Stimulated activated CD4-positive, alpha-beta T cell treated with anti-CD3 and anti-CD28 coated beads, Interleukin-2, amount 100 ng/mL, for 24 hours (primary cell): ENCODE measurements at regions not wholly inside any gene's neighbourhood (a gene's known extent, or its start where the extent isn't known, plus 50 kb on each side); places are given as distances from the start of the nearest gene placed in this dataset.

ENCODE experiments used
- DNase-seq, 2 donors: peaks; one replicate each; pipeline ENCODE4 v3.0.0-alpha.2; 2020

DNA sequence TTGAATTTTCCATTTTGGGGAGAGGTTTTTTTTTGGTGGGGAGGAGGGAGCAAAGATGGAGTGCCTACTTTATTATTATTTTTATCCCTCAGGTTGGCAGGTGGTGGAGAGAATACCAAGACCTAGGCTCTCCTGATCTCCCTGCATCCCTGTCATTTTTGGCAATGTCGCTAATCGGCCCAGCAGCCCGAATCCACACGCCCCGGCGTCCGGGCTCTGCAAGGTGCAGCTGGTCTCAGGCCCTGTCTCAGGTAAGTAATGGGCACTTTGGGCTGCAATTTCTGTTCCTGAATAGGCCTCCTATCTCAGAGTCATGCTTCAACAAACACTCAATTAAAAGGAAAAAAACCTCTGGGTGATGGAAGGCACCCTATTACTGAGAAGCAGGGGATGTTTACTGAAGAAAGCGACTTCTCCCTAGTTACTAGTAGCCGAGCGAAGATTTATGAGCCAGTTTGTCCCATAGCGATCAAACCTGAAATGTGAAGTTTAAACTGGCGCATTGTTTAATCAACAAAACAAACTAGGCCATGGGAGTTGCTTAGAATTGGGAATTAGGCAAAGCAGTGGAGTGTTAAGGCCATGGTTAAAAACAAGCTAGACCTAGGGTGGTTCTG is 137.8 kb downstream of the RWDD3 start:
- no peak for DNase-seq

DNA sequence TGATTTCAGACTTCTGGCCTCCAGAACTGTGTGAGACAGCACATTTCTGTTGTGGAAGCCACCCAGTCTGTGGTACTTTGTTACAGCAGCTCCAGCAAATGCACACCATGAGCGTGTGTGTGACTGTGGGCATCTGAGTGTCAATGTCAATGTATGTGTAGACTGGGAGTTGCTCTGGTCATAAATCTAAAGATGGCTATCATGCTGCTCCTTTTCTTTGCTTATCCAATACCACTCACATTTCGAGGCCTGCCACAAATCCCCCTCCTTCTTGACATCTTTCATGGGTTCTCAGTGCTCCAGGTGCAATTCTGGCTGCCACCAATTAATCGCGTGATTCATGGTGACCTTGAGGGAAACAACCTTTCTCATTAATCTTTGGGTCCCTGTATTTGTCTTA is 141.2 kb downstream of the RWDD3 start:
- no peak for DNase-seq

DNA sequence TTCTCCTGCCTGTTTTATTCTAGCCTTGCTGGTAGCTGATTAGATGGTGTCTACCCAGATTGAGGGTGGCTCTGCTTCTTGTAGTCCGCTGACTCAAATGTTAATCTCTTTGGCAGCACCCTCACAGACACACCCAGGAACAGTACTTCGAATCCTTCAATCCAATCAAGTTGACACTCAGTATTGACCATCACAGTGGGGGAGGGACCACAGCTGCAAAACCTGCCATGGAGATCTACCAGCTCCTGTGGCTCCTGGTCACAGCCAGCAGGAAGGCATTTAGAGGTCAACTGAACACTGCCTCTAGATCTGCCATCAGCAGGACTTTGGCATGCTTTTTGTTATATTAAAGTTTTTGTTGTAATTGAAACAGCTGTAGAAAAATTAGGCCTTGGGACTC is 146.9 kb downstream of the RWDD3 start:
- DNase-seq, result no peak

DNA sequence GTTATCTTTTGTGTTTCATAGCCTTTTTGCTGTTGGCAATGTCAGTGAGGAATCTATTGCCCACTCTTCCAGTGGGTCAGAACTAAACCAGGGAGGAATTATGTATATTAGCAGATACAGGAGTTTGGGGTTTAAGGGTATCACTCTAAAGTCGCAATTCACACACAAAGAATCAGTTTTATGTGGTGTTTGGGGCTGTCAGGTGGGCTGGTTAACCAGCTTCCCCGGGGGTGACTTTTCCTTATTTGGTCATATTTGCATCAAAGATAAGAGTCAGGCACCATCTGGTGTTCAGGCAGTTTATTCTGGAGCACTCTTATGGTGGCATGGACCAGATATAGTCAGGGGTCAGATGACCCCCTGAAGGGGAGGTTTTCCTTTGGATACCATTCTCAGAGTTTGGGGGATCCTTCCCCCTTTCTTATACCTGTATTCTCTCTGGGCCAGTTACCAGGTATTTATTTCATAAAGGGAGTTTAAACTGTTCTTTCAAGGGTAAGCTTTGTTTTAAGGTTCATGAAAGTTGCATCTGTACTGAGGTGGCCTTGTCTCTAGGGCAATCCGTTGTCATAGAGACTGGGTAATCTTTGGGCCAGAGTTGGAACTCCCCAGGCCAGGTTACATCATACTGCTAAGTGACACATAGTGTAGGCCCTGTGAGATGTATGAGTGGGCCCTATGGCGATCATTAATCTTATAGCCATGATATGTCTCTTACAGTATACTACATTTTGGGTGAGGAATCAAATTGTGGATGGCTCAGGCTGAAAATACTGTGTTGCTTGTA is 148.2 kb downstream of the RWDD3 start:
- DNase-seq, result no peak

DNA sequence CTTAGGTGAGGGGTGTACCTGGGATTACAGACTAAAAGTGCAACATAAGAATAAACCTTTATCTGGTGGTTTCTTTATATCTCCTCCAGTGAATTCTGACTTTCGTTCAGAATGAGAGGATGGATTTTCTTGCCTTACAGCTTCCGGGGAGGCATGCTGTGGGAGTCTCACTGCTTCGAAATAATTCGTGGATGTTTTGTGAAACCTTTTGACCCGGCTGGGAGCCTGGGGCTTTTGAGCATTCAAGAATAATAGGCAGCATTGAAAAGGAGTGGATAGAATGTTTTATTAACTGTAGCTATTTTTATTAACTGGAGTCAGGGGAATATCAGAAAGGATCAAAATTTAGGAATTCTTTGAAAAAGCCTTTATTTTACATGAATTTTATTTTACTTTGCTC is 149.1 kb downstream of the RWDD3 start:
- DNase-seq, result no peak

DNA sequence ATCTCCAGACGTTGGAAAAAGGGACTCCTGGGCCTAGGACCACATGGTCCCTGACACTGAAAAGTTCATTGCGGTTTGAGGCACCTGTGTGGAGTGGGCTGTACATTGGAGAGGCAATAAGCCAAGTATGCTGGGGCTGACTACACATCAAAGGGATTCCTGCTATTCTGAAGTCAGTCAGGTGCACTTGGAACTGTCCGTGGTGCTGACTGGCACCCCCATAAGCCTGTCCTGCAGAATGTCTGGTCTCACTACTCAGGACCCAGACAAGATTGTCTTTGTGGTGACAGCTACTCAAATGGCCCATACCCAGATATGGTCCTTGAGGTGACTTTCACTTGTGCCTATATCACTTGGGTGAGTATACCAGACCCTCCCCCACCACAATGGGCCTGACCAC is 150.6 kb downstream of the RWDD3 start:
- DNase-seq, result peak in 1 of 2 donors; percentile 21

DNA sequence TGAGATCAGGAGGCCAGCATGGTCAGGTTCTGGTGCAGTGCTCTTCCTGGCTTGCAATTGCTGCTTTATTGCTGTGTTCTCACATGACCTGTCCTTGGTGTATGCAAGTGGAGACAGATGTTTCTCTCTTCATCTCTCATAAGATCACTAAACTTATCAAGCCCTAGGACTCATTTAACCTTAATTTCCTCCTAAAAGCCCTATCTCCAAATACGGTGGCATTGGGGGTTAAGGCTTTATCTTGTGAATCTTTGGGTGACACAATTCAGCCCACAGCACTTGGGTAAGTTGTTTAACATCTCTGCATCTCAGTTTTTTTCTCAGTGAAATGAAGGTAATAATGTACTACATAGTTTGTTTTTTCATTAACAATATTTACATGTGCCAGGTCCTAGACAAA is 152.4 kb downstream of the RWDD3 start:
- no peak for DNase-seq

DNA sequence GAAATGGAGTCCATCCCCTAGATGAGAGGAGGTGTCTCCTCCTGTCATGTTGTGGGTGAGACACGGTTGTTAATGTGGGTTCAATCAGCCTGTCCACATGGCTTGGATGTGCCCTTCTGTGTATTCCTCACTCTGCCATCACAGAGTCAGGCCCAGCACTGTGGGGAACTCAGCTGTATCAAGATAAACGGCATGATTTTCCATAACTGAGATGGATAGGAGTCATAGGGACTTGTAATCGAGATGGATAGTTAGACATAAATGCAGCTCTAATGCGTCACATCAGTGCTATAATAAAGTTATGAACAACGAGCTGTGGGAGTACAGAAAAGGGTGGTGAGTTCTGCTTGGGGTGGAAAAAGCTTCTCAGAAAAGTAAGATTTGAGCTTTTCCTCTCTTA is 152.9 kb downstream of the RWDD3 start:
- no peak for DNase-seq

DNA sequence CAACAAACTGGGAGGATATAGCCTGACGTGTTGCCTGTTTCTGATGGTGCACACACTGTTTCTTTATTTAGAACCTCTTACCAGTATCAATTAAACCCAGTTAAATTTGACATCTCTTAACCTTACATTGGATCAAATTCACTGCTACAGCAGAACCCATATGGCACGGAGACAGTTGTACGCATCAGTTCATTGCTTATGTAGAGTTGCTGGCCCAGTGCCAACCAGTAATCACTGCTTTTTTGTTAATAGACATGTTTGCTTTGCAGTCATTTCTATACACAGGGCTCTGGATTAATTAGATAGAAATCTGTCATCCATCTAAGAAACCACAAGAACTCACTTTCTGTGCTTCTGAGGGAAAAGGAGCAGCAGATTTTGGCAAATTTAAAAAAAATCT is 154.0 kb downstream of the RWDD3 start:
- no peak for DNase-seq

DNA sequence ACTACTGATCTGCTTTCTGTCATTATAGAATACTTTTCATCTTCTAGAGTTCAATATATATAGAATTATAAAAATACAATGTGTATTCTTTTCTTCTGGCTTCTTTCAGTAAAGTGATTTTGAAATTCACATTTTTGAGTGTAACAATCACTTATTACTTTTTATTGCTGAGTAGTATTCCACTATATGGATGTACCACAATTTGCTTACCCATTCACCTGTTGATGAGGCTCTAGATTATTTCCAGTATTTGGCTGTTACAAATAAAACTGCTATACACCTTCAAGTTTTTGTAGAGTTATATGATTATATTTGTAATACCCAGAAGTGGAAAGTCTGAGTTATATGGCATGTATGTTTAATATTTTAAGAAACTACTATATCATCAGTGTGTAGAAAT is 159.4 kb downstream of the RWDD3 start:
- no peak for DNase-seq

DNA sequence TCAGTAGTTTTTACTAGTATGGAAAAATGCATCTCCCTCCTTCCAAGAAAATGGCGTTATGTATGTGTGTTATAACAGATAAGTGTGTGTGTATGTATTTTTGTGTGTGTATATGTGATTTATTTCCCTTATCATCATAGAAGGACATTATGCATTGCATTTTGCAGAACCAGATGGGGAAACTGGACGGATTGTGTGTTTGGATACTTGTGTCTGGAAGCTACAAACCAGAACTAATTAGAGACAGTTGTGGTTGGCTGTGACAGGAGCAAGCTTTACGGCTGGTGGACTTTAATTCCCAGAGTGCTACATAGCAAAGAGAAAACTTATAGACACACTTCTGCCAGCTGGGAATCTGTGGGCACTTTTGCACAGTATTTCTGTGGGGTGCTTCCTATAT is 162.5 kb downstream of the RWDD3 start:
- no peak for DNase-seq

DNA sequence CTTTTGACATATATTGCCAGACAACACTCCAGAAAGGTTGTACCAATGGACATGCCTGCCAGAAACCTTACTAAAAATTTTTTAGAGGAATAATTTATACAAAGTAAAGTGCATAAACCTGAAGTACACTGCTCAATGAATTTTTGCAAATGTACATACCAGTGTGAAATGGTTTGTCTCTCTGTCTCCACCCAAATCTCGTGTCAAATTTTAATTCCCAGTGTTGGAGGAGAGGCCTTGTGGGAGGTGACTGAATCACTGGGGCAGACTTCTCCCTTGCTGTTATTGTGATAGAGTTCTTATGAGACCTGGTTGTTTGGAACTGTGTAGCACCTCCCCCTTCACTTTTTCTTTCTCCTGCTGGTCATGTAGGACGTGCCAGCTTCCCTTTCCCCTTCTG is 168.8 kb downstream of the RWDD3 start:
- DNase-seq, result no peak

DNA sequence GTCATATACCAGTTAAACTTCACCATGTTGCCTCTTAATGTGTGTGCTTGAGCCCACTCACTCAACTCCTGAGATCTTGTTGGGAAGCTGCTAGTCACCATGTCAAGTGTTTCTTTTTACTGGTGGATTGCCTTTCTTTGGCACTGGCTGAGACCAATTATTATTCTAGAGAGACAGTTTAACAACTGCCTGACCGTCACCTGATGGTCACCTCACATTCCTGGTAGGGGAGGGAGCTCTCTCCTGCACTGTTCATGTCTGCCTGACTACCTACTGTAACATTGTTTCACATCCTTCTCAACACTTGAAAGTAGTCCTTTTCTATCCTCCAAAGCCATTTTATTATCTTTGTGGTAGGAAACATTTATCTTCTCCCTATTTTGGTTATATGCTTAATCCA is 172.3 kb downstream of the RWDD3 start:
- DNase-seq, result no peak

DNA sequence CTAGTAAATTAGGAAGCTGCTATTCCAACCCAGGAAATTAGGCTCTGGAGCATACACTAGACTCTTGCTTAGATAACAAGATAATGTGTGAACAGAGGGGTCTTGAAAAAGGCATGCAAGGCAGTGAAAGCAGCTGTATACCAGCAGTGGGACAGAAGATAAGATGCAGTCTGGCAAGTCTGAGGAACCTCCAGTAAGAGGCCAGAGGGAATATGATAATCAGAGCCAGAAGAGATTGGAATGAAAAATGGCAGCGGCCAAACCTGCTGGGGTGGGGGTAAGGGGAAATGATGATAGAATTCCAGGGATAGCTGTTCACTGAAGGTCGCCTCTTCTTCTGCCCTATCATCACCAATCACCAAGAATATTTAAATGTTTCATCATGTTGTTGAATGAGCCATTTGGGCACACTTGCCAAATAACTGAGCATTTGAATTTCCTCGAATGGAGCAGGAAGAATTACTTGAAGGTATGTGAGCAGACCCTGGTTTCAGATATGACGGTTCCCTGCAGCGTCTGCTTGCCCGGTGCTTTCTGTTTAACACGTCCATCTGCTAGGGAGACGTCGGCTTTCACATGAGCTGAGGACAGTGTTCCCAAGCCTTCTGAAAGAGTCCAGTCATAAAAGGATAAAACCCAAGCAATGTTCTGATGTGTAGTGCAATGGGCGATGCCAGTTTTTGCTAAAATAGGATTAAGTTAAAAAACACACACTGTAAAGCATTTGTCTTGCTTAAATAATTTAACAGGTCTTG is 173.3 kb downstream of the RWDD3 start:
- DNase-seq, result no peak

DNA sequence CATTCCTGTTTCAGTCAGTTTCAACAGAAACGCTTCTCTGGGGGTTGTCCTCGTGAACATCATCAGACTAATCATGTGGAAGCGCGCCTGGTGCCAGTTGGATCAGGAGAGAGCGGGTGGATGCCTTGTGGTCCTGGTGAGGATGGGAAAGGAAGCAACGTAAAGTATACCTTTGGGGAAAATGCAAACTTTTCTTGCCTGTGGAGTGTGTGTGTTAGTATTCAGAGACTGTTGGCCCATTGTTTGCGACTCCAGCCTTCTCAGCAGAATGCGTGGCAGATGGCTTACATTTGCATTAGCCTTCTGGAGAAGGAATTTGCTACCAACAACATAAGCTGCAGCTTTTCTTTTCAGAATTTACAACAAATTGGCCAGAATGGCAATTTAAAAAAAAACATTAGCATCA is 173.9 kb downstream of the RWDD3 start:
- no peak for DNase-seq

DNA sequence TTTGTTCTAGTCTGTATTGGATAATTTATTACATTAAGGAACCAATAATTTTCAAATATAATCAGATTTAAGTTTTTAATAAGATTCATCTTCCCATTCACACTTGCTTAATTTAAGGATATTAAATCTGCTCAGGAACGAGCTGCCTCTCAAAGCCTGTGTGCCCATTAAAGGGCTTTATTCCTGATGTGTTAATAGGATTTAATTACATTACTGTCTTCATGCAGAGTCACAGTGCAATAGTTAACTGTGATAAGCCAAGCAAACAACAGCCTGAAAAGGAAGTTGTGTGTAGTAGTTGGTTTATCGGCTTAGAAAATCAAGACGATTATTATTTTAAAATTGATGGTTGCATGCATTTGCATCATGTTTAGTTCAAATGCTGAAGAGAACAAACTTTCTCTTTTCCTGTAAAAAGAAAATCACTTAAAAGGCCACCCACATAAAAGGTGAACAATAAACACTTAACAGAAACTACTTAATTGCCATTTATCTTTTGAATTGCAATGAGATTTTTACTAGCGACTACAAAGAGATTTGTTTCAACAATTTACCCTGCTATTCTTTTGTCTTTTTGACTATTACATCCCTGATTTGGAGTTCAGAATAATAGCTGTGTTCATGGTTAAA is 174.6 kb downstream of the RWDD3 start:
- DNase-seq, result no peak

DNA sequence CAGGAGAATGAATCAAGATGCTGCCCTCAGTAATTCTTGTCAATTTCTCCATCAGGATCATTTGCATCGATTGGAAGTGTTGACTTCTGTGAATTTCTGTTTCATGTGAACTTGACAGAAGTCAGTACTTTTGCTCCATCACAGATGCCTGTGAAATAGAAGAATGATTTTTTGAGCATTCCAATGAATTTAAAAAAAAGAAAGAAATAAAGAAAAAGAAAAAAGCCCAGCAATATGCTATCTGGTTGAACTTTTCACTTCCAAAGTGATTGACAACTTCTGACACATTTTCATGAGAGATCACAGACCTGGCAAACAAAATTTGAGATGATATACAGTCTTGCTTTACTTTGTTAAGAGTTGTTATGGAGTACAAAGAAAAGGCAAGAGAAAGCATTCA is 175.3 kb downstream of the RWDD3 start:
- no peak for DNase-seq

DNA sequence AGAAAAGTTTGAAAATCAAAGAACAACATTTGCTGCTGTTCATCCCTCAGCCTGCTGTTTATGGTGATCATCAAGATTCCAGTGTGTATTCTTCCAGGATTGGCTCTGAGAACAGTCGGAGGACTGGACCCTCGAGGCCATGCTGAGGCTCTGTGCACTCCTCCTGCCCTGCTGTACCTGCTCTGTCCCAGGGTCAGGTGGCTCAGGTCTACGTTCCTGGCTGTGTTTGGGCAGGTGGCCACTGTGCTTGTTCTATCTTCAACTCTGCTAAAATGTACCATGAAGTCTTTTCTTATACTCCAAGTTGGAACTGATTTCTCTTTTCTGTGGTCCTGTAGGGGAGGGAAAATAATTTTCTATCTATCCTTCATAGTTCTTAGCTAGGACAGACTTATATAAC is 175.9 kb downstream of the RWDD3 start:
- DNase-seq, result no peak

DNA sequence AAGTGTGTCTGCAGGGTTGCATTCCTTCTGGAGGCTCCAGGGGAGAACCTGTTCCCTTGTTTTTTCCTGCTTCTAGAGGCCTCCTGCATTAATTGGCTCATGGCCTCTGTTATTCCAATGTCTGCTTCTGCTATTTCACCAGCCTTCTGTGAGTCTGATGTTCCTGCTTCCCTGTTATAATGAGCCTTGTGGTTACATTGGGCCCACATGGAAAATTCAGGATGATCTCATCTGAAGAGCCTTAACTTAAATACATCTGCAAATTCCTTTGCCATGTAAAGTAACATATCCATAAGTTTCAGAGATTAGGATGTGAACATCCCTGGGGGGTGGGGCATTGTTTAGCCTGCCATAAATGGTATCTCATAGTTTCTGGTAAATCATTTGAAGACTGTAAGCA is 181.1 kb downstream of the RWDD3 start:
- no peak for DNase-seq

DNA sequence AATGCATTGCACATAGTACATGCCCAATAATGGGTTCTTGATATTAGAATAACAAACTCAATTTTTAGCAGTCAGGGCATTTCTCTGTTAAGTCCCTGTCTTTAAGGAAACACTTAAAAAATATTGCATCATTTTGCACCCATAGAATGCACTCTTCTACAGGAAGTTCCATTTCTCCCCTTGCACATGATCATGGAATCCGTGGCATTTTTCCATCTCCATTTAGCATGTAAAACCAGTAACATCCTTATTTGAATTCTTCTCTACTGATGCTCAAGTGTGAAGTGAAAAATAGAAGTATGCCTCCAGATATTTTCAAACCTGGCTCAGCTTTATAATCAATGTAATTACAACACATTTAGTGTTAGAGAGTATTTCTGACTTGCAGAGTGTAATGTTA is 192.8 kb downstream of the RWDD3 start:
- DNase-seq, result no peak

DNA sequence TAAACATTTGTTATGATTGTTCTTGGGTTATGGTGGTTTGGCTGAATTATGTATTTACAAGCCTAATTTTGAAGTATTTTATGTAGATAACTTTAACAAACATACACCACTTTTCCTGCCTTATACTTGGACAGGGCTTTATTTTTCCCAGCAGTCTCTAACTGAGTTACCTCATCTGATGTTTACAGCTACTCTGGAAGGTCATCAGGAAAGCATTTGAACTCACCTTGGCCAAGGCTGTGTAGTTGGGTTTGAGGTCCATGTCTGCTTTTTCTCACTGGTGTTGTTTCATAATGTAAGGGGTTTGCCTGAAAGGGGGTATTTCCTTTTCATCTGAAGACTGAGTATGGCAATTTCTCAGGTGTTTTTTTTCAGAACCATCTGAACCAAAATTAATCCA is 193.5 kb downstream of the RWDD3 start:
- no peak for DNase-seq

DNA sequence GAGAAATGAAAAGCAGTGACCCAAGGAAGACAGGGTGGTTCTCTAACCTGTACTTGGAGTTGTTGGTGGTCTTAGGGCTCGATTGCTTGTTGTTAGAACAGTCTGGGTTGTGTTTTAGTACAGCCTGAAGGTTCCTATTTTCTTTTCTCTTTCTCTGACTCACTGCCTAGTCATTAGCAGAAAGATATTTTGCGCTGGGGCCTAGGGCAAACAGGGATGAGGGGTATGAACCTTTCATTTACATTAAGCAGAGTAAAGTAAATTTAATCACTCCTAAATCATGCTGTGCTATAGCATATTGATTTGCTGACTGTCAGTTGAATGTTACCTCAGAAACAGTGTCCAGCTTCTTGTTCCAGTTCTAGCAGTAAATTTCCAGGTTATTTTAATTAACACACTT is 197.2 kb downstream of the RWDD3 start:
- DNase-seq, result no peak

DNA sequence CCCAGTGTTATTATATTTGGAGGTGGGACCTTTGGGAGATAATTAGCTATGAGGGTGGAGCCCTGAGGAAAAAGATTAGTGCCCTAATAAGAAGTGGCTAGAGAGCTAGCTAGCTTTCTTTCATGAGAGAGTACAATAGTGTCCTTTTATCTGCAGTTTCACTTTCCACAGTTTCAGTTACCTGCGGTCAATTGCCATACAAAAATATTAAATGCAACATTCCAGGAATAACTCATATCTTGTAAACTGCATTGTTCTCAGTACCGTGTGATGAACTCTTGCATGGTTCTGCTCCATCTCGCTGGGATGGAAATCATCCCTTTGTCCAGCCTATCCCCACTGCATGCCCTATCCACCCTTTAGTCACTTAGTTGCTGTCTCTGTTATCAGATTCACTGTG is 201.6 kb downstream of the RWDD3 start:
- no peak for DNase-seq

DNA sequence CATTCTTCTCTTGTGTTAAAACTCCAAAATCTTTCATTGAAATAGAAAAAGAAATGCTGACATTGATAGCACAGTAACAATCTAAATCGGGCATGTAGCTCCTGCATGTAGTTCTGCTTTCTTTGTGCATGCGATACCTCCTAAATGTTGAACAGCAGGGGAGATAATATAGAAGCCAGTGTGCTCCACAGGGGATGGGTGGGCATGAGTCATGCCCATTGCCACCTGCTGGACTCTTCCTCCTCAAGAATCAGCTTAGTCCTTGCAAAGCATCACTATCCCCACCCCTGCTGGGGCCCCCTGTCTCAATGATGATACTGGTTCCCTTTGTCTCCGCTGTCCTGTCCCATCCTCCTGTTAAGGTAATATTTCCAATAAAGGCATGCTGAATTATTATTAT is 203.0 kb downstream of the RWDD3 start:
- DNase-seq, result no peak
